ENCODE measurements at regions not wholly inside any gene's neighbourhood (a gene's known extent, or its start where the extent isn't known, plus 50 kb on each side); places are given as distances from the start of the nearest gene placed in this dataset.

DNA sequence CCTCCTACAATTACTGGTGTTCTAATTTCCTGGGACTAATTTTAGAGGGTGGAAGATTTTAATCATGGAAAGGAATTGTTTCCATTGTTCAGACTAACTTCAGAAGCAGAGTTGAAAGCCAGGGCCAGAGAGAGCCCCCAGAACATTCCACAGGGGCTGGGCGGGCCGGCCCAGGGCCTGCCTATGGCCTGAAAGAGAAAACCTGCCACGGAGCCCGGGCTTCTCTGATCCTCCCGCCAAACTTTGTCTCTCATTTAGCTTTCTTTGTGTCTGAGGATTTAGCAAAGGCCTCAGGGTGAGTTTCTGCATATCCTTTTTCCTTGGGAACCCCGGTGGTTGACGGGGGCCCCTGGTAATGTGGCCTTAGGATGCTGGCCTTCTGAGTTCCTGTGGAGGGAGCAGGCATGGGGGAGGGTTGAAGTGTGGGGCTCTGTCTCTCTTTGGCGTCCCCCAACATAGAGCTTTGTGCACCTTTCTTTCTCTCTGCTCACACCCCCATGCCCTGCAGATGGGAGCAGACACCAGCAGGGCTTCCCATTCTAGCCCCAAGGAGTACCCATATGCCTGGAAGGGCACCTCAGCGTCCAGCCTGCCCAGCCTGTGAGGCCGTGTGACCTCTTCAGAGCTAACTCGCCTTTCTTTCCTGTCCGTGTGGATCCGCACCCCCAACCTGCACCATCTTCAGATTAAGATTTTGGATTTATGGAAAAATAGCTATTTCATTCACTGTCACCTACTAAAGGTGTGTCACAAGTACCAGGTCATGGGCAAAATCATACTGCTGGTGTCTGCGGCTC is 539.5 kb downstream of the FGF9 start:
- H3K4me3 ChIP-seq (ENCODE audit: low read depth, low read length): no peak overlapping the region
- TF ChIP-seq, protein P1, sequence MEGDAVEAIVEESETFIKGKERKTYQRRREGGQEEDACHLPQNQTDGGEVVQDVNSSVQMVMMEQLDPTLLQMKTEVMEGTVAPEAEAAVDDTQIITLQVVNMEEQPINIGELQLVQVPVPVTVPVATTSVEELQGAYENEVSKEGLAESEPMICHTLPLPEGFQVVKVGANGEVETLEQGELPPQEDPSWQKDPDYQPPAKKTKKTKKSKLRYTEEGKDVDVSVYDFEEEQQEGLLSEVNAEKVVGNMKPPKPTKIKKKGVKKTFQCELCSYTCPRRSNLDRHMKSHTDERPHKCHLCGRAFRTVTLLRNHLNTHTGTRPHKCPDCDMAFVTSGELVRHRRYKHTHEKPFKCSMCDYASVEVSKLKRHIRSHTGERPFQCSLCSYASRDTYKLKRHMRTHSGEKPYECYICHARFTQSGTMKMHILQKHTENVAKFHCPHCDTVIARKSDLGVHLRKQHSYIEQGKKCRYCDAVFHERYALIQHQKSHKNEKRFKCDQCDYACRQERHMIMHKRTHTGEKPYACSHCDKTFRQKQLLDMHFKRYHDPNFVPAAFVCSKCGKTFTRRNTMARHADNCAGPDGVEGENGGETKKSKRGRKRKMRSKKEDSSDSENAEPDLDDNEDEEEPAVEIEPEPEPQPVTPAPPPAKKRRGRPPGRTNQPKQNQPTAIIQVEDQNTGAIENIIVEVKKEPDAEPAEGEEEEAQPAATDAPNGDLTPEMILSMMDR (IDR thresholded peaks at IDR 0.05; ENCODE audit: low read depth, low read length): no peak

DNA sequence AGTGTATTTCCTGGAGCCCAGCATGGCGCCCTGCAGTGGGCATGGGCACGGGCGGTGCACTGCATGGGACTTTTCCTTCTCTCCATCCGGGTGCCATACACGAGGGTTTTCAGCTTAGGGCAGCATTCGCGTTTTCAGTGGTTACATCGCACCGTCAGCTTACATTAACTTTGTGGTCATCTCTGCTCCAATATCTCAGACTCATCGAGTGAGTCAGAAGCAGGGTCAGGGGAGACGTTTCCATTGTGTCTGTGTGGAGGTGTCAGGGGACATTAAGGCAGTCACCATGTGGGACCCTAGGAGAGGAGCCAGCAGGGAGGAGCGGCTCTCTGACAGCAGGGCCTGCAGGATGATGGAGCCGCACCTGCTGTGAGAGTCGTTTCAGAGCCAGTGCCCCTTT is 541.0 kb downstream of the FGF9 start:
- TF ChIP-seq, protein P1 (IDR thresholded peaks at IDR 0.05; ENCODE audit: low read depth, low read length): no peak
- H3K4me3 ChIP-seq (ENCODE audit: low read depth, low read length): no peak overlapping the region

DNA sequence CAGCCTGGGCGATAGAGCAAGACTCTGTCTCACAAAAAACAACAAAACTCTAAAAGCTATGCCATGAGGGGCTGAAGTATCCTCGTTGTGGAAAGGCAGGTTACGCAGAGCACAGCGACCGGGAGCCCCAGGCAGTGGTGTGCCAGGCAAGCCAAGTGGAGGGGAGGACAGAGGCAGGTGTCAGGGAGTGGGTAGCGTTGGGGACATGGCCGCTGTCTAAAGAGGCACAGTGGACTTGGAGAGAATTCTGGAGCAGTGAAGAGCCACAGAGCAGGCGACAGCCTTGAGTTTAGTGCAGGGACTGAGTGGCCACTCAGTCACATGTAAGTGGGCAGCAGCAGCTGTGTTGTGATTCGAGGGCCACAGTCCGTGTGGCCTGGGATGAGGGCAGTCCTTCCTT is 541.7 kb downstream of the FGF9 start:
- TF ChIP-seq, protein P1 (IDR thresholded peaks at IDR 0.05; ENCODE audit: low read depth, low read length): no peak
- H3K4me3 ChIP-seq (ENCODE audit: low read depth, low read length): no peak overlapping the region

DNA sequence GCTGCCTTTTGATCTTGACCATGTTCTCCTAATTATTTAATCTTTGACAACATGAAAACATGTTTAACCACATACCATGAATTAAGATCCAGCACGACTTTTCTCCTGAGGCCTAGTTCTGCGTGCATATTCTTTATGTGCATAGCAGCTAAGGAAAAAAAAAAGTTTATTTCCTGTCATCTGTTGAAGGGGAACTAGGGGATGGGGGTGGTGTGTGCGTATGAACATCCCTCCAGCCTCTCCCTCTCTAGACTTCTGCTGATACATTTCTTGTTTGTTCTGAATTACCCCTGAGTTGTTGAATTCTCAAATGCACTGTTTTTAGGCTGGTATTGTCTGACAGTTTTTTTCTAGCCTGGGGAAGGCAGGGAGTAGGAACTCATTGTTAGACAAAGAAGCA is 543.3 kb downstream of the FGF9 start:
- H3K4me3 ChIP-seq (ENCODE audit: low read depth, low read length): no peak overlapping the region
- TF ChIP-seq, protein P1 (IDR thresholded peaks at IDR 0.05; ENCODE audit: low read depth, low read length): no peak

DNA sequence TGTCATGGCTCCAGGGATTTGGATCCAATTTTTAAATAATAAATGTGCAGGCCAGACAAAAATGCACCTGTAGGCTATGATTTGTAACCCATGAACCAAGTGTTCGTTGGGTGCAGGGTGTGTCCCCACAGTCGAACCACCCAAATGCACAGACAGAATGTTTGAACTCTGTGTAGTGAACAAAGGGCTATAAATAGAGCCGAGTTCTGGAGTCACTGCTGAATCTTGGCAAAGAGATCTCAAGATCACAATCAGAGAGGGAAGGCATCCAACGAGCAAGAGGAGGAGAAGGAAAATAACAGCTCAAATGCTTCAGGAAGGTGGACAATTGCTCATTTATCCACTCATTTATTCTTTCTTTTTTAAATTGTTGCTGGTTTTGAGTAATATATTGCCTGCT is 547.9 kb downstream of the FGF9 start:
- H3K4me3 ChIP-seq (ENCODE audit: low read depth, low read length): no peak overlapping the region
- TF ChIP-seq, protein P1 (IDR thresholded peaks at IDR 0.05; ENCODE audit: low read depth, low read length): no peak

DNA sequence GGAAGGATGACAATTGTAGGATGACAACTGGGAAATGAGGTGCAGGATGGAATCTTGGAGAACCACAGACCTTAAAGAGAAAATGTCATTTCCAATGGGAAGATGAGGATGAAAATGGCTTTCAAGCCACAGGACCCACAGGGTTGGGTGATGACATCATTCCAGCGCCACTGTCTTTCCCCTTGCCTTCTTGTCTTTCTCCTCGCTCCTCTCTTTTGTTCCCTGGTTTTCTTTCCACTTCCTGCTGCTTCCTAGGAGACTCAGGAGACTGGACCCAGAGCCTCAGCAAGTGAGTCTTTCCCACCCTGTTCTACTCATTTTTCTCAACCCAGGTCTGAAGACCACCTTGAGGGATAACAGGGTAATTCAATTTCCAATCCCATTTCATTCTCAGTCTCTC is 548.8 kb downstream of the FGF9 start:
- no peak overlapping the region for H3K4me3 ChIP-seq (ENCODE audit: low read depth, low read length)
- TF ChIP-seq, protein P1 (IDR thresholded peaks at IDR 0.05; ENCODE audit: low read depth, low read length): no peak

All from WI38 (cell line).